Fibroblast of lung (primary cell): ENCODE measurements at regions not wholly inside any gene's neighbourhood (a gene's known extent, or its start where the extent isn't known, plus 50 kb on each side); places are given as distances from the start of the nearest gene placed in this dataset.

Experiments
- CTCF ChIP-seq, 2 donors: IDR thresholded peaks in 1 of 2; conservative IDR thresholded peaks in 1 of 2; 1 replicate in 1 of 2; 2 replicates in 1 of 2; pipeline ENCODE4 v1.5.1; 2011 to 2012; ENCODE audit warnings: low read length in 2 of 2, control low read depth in 1 of 2, inconsistent platforms in 1 of 2, low read depth in 1 of 2, mild to moderate bottlenecking in 1 of 2
- EZH2 ChIP-seq: IDR thresholded peaks from 2 replicates; pipeline ENCODE4 v1.5.1; 2012; ENCODE audit warnings: low read length, control low read depth, mild to moderate bottlenecking; ENCODE audit errors: missing control alignments

GRCh38 chr6:53412751-53413150 lies 64.0 kb upstream of the ELOVL5 start:
- TF ChIP-seq CTCF (conservative IDR thresholded peaks at IDR 0.05 in 1 of 2, IDR thresholded peaks at IDR 0.05 in 1 of 2; ENCODE audit: low read depth in 1 of 2, low read length in 2 of 2) (no peak), EZH2 (no peak)
